Common myeloid progenitor, CD34-positive (primary cell): ENCODE measurements at regions not wholly inside any gene's neighbourhood (a gene's known extent, or its start where the extent isn't known, plus 50 kb on each side); places are given as distances from the start of the nearest gene placed in this dataset.

Experiments used
- CTCF ChIA-PET: fragments of 350-600 bp; sonication (Branson Sonifier 250); formaldehyde crosslinking; loops from one replicate; lab custom pipeline; 2021; ENCODE audit warnings: antibody characterized with exemption; lab: Charles Lee
- POLR2A ChIA-PET: fragments of 350-600 bp; sonication (Branson Sonifier 250); formaldehyde crosslinking; loops from one replicate; lab custom pipeline; 2021; ENCODE audit warnings: antibody characterized with exemption; lab: Charles Lee
- DNase-seq, 3 donors: peaks; one replicate each; pipeline versions ENCODE4 v3.0.0 to v3.0.0-alpha.2; 2013
- H3K27ac ChIP-seq, 2 experiments: 1 replicate in 1 of 2; 2 replicates in 1 of 2; pipeline ENCODE4 v1.7.0; 2013; ENCODE audit warnings: inconsistent platforms in 2 of 2, low read length in 2 of 2, mild to moderate bottlenecking in 2 of 2, low read depth in 1 of 2, moderate library complexity in 1 of 2; ENCODE audit not compliant: severe bottlenecking in 2 of 2, insufficient read depth in 1 of 2, poor library complexity in 1 of 2
- H3K27me3 ChIP-seq, 5 experiments: replicated peaks in 2 of 5; 1 replicate in 3 of 5; 2 replicates in 2 of 5; pipeline versions ENCODE4 v1.6.1 to v1.7.0; 2013; ENCODE audit warnings: low read length in 4 of 5, mild to moderate bottlenecking in 2 of 5, moderate library complexity in 2 of 5, inconsistent platforms in 1 of 5; ENCODE audit not compliant: insufficient read depth in 5 of 5, control insufficient read depth in 4 of 5
- H3K36me3 ChIP-seq, 4 experiments: 1 replicate in 2 of 4; 2 replicates in 2 of 4; pipeline versions ENCODE4 v1.6.1 to v1.7.0; 2013; ENCODE audit warnings: low read length in 3 of 4, control low read depth in 1 of 4, mild to moderate bottlenecking in 1 of 4; ENCODE audit not compliant: control insufficient read depth in 4 of 4, insufficient read depth in 4 of 4
- H3K4me1 ChIP-seq, 4 experiments: 1 replicate in 3 of 4; 2 replicates in 1 of 4; pipeline versions ENCODE4 v1.6.1 to v1.7.1; 2013; ENCODE audit warnings: low read length in 3 of 4, mild to moderate bottlenecking in 3 of 4, control low read depth in 1 of 4, inconsistent platforms in 1 of 4, moderate library complexity in 1 of 4; ENCODE audit not compliant: control insufficient read depth in 4 of 4, insufficient read depth in 4 of 4; ENCODE audit errors: control extremely low read depth in 1 of 4
- H3K4me3 ChIP-seq, 7 experiments: 1 replicate in 4 of 7; 2 replicates in 3 of 7; pipeline versions ENCODE4 v1.5.1 to v1.7.0; 2013; ENCODE audit warnings: mild to moderate bottlenecking in 7 of 7, low read length in 6 of 7, moderate library complexity in 6 of 7, inconsistent platforms in 2 of 7, low read depth in 2 of 7, control low read depth in 1 of 7; ENCODE audit not compliant: insufficient read depth in 4 of 7, control insufficient read depth in 1 of 7; ENCODE audit errors: extremely low read depth in 1 of 7
- H3K9me3 ChIP-seq, 5 experiments: 1 replicate in 4 of 5; 2 replicates in 1 of 5; pipeline versions ENCODE4 v1.6.1 to v1.7.1; 2013; ENCODE audit warnings: low read length in 4 of 5, mild to moderate bottlenecking in 2 of 5, inconsistent platforms in 1 of 5, low read depth in 1 of 5, moderate library complexity in 1 of 5; ENCODE audit not compliant: control insufficient read depth in 4 of 5, insufficient read depth in 2 of 5; ENCODE audit errors: control extremely low read depth in 1 of 5
- WGBS: methylation state at CpG from one replicate; pipeline ENCODE4 v1.1.5; 2013; ENCODE audit not compliant: insufficient coverage; 5-methylcytosine and 5-hydroxymethylcytosine counted together

GRCh38 chr11:134626032-134626431, 214.0 kb upstream of the B3GAT1 start:
- Histone ChIP-seq H3K36me3 (no peaks in the 10 kb centered on the region), H3K4me1 (no peaks in the 10 kb centered on the region), H3K27me3 (peaks cover 0 to 7% (median 5%) of the 10 kb centered on the region in 5 experiments), H3K9me3 (no peaks in the 10 kb centered on the region), H3K27ac (no peak overlapping the region), H3K4me3 (no peak overlapping the region)
- 88% methylated on average over 4 of the region's 4 CpGs for WGBS
- no peak for DNase-seq
- POLR2A ChIA-PET: no interaction called here
- CTCF ChIA-PET: no interaction called here

- POLR2A ChIA-PET: no interaction called here
- CTCF ChIA-PET: no interaction called here
- no peaks in the 10 kb centered on the region for H3K36me3 ChIP-seq
- no peak for DNase-seq
- 94% methylated on average over 3 of the region's 3 CpGs for WGBS
- H3K27ac ChIP-seq: no peak overlapping the region
- no peaks in the 10 kb centered on the region for H3K4me1 ChIP-seq
- H3K27me3 ChIP-seq: peaks cover 0 to 7% (median 5%) of the 10 kb centered on the region in 5 experiments
- no peak overlapping the region for H3K4me3 ChIP-seq
- no peaks in the 10 kb centered on the region for H3K9me3 ChIP-seq
Measured at GRCh38 chr11:134625631-134626030, 213.6 kb upstream of the B3GAT1 start.

GRCh38 chr11:134625151-134625550, 213.1 kb upstream of the B3GAT1 start:
- peaks cover 0 to 6% (median 5%) of the 10 kb centered on the region in 5 experiments for H3K27me3 ChIP-seq
- H3K9me3 ChIP-seq: no peaks in the 10 kb centered on the region
- ChIA-PET POLR2A (no interaction called here), CTCF (no interaction called here)
- no peak overlapping the region for H3K4me3 ChIP-seq
- 63% methylated on average over 3 of the region's 3 CpGs for WGBS
- DNase-seq: no peak
- no peak overlapping the region for H3K27ac ChIP-seq
- H3K4me1 ChIP-seq: no peaks in the 10 kb centered on the region
- no peaks in the 10 kb centered on the region for H3K36me3 ChIP-seq

GRCh38 chr11:134624166-134624920, 212.3 kb upstream of the B3GAT1 start:
- H3K9me3 ChIP-seq: no peaks in the 10 kb centered on the region
- POLR2A ChIA-PET: no interaction called here
- peaks cover 0 to 6% (median 5%) of the 10 kb centered on the region in 5 experiments for H3K27me3 ChIP-seq
- no peaks in the 10 kb centered on the region for H3K36me3 ChIP-seq
- no peak for DNase-seq
- no peak overlapping the region for H3K4me3 ChIP-seq
- no peaks in the 10 kb centered on the region for H3K4me1 ChIP-seq
- 96% methylated on average over 8 of the region's 8 CpGs for WGBS
- CTCF ChIA-PET: no interaction called here
- H3K27ac ChIP-seq: no peak overlapping the region

- H3K4me3 ChIP-seq: no peak overlapping the region
- WGBS: 100% methylated on average over 4 of the region's 5 CpGs
- peaks cover 0 to 6% (median 5%) of the 10 kb centered on the region in 5 experiments for H3K27me3 ChIP-seq
- CTCF ChIA-PET: interaction anchor here (1.6 kb wide), 1 partner anchor 10 kb away, joined by 4 read pairs; no protein-coding TSS in a partner anchor
- no peaks in the 10 kb centered on the region for H3K9me3 ChIP-seq
- POLR2A ChIA-PET: no interaction called here
- H3K27ac ChIP-seq: no peak overlapping the region
- no peaks in the 10 kb centered on the region for H3K36me3 ChIP-seq
- no peaks in the 10 kb centered on the region for H3K4me1 ChIP-seq
- no peak for DNase-seq
Measured at GRCh38 chr11:134623711-134624110, 211.7 kb upstream of the B3GAT1 start.

- WGBS: 92% methylated on average over 6 of the region's 6 CpGs
- DNase-seq: no peak
- Histone ChIP-seq H3K4me1 (no peaks in the 10 kb centered on the region), H3K27ac (no peak overlapping the region), H3K9me3 (no peaks in the 10 kb centered on the region), H3K4me3 (no peak overlapping the region), H3K36me3 (no peaks in the 10 kb centered on the region), H3K27me3 (peaks cover 0 to 6% (median 4%) of the 10 kb centered on the region in 5 experiments)
- ChIA-PET CTCF (interaction anchor here (1.2 to 1.6 kb wide), 2 partner anchors 9 to 12 kb away, joined by 3 to 4 read pairs; no protein-coding TSS in a partner anchor), POLR2A (interaction anchor here (1.6 kb wide), 1 partner anchor 24 kb away, joined by 4 read pairs; no protein-coding TSS in a partner anchor)
Measured at GRCh38 chr11:134622458-134622857, 210.4 kb upstream of the B3GAT1 start.

GRCh38 chr11:134617360-134617759, 205.3 kb upstream of the B3GAT1 start:
- H3K27ac ChIP-seq: no peak overlapping the region
- ChIA-PET POLR2A (no interaction called here), CTCF (interaction anchor here (0.6 kb wide), 1 partner anchor 19 kb away, joined by 3 read pairs; no protein-coding TSS in a partner anchor)
- H3K36me3 ChIP-seq: no peaks in the 10 kb centered on the region
- H3K4me1 ChIP-seq: no peaks in the 10 kb centered on the region
- H3K4me3 ChIP-seq: no peak overlapping the region
- H3K9me3 ChIP-seq: no peaks in the 10 kb centered on the region
- no peak for DNase-seq
- 94% methylated on average over 9 of the region's 9 CpGs for WGBS
- peaks cover 0 to 3% (median 2%) of the 10 kb centered on the region in 5 experiments for H3K27me3 ChIP-seq
